Stimulated activated CD8-positive, alpha-beta memory T cell treated with anti-CD3 and anti-CD28 coated beads, Interleukin-2, amount 100 ng/mL, for 48 hours (primary cell): ENCODE measurements at regions not wholly inside any gene's neighbourhood (a gene's known extent, or its start where the extent isn't known, plus 50 kb on each side); places are given as distances from the start of the nearest gene placed in this dataset.

Experiments used
- DNase-seq, 2 donors: peaks; one replicate each; pipeline ENCODE4 v3.0.0-alpha.2; 2020; ENCODE audit warnings: low read depth in 2 of 2

DNA sequence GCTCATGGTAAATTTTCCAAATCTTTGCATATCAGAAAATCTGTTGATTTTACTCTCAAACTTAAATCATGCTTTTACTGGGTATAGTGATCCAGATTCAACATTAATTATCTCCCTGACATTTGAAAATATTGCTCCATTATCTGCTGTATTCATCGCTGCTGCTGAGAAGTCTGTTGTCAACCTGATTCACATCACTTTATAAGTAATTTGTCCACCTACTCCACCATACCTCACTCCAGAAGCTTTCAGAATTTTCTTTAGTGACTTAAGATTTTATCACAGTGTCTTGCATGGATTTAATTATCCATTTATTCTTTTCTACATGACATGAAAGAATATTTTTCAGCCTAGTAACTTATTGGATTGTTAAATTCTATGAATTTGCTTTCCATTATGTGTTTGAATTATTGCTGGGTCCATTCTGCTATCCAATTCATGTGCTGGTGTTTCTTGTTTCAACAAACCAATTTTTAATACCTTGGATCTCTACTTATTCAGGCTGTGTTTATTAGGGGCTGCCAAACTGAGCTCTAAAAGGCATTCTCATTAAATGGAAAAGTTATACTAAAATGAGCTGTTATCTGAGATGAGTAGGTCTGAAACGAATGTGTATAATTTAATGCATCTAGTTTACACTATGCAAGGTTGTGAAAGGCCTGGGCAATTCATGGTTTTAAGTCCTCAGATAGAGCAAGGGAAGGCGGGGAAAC lies 519.3 kb upstream of the CDH11 start:
- DNase-seq: no peak

DNA sequence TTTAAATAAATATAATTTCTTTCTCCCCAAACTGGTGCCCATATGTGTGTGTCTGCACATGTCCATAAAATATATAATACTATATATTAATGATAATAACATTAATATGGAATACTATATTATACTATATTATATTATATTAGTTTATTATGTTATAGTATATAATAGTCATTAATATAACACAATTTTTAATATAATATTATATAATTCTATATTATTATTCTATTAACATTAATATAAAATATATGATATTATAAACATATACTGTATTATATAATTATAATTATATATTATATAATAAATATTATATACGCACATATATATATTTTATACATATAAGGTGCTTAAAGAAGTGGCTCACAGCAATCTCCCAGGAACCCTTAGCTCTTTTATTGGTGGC lies 513.0 kb upstream of the CDH11 start:
- no peak for DNase-seq

DNA sequence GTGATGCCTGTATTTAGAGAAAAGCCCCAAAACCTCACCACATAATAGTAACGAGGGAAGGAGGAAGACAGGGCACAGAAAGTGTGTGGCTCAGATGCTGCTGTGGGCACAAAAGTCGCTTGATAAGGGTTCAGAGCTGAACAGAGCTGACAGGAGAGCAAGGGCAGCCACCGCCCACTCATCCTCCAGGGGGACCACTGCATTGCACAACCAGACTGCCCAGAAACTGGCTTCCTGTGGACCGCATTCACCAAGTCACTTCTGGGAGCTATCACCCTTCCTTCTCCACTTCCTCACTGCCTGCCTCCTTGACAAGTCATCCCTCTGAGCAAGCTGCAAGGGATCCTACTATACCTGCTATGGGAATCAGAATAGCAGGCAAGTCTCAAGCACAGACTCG lies 512.4 kb upstream of the CDH11 start:
- no peak for DNase-seq

DNA sequence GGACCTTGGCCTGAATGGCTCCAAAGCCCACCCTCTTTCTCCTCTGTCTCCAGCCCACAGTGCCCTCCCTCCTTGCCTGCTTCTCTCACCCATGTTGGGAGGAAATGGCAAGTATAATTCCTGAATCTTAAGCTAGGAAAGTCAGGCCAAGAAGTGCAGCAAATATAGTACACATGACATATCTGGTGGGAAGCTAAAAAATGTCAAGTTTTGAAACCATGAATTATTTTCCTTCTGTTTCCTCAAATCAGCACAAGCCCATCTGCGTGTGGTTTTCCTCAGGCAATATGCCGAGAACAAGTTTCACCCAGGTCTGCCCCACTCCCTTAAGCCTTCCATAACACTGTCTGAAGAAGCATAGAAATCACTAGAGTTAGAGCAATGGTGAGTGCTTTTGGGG lies 502.8 kb upstream of the CDH11 start:
- no peak for DNase-seq

DNA sequence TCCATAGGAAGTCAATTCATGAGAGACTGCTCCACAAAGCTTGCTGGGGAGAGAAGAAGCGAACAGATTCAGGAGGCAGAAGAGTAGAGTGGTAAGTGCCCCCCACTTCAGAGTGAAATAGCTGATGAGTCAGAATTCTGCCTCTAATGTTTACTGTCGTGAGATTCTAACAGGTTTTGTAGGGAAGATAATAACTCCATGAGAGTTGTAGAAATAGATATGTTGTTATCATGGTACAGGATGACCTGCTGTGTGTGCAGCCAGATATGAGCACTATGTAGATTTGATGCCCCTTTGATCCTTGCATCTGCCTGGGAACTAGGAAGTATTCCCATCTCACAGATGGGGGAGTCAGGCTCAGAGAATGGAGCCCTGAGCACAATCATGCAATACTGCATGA lies 502.4 kb upstream of the CDH11 start:
- no peak for DNase-seq

DNA sequence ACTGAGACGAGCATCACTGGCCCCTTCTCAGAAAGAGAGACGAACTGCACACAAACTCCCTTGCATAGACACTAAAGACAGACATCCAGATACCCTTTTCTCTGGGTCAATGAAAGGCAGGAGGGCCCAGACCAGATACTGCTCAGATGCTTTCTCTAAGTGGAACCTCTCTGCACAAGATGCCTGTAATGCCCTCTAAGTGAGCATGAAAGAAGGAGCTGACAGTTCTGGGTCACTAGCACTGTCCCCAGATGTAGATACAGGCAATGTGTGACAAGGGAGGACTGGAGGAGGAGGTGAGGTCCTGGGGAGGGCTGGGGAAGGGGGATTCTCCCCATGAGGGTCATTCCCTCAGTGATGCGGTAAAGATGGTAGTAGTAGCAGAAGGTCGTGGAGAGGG lies 501.0 kb upstream of the CDH11 start:
- no peak for DNase-seq

DNA sequence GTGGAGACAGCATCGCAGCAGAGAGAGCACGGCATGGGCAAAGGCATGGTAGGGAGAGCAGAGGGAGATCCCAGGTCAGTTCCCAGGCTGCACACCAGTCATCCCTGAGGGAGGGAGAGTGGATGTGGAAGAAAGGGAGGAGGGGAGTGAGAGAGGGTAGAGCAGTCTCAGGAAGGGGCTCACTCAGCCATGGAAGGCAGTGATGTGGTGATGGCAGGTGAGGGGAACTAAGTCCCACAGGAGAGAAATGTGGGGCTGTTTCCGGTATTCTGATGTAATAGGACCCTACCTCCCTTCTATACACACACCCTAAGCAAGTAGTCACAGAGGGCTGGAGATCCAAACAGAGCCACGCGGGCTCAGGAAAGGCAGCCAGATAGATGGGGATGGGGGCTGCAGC lies 500.3 kb upstream of the CDH11 start:
- no peak for DNase-seq

DNA sequence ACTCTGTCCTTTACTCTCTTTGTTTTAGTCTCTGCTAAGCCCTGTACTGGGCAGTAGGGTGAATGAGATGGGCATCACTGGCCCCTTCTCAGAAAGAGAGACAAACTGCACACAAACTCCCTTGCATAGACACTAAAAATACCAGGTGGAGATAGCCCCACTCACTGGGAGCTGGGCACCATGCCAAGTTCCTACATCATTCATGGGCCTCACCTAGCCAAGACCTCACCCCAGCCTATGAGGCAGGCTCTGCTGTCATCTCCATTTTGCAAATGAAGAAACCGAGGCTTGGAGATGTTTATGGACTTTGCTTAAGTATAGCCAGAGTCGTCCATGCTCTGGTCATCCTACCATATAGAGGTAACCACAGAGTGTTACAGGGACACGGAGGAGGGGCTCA lies 499.8 kb upstream of the CDH11 start:
- no peak for DNase-seq

DNA sequence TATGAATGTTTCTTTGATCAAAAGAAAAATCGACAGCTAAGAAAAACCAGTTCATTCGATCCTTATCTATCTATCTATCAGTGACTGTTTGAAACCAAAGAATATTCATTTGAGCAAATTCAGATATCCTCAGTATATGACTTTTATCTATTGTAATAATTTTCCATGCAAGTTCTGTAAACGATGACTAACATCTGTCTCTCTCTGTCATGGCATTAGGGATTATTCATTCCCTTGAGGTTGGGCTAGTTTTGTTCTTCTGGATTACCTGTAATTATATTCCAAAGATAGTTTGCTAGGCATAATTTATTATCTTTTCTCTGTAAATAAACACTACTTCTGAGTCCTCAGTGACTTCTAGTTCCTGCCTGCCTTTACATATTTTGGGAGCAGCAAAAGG lies 497.7 kb upstream of the CDH11 start:
- DNase-seq: no peak

DNA sequence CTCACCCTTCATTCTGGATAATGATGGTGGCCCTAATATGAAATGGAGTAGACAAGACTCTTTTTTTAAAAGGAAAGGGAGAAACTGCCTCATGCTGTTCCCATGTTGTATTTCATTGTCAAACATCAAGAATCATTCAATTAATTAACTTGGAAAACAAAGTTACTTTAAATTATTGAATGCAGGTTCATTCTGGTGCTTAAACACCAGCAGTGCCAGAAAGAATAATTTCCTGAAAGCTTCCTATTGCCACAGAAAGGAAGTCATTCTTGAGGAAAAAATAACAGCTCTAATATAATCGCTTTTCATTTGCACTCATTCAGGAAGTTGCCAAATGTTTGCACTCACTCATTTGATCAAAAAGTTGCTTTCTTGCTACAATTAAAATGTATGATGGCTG lies 497.1 kb upstream of the CDH11 start:
- no peak for DNase-seq

DNA sequence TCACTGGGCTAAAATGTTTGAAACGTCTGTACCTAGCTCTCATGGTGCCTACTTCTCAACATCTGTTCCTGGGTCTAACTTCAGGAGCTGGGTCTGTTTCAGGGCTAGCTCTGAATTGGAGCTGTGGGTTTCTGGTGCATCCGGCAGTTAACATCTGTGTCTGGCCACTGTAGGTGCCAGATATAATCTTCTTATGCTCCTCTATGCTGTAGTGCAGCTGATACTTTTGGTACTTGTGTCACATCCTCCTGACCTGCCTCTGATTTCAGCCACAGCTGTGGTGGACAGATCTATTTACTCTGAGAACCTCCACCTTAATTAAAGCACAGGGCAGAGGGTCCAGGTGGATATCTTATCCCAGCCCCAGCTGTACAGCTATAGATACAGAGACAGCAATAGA lies 496.5 kb upstream of the CDH11 start:
- no peak for DNase-seq

DNA sequence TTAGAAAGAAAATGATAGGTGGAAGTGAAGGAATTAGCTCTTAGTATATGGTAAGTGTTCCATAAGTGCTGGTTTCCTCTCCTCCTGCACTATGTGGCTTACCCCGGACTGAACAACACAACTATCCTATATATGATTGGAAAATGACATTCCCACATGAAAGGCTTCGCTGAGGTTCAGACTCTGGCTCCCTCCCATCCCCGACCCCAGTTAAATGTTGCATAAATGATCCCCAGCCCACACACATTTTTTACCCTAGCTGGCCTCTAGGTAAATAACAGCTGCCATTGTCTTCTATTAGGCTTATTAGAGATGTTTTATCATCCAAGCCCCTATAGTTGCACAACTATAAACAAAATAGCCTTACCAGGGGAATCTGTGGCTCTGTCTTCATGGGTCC lies 495.6 kb upstream of the CDH11 start:
- DNase-seq: no peak

DNA sequence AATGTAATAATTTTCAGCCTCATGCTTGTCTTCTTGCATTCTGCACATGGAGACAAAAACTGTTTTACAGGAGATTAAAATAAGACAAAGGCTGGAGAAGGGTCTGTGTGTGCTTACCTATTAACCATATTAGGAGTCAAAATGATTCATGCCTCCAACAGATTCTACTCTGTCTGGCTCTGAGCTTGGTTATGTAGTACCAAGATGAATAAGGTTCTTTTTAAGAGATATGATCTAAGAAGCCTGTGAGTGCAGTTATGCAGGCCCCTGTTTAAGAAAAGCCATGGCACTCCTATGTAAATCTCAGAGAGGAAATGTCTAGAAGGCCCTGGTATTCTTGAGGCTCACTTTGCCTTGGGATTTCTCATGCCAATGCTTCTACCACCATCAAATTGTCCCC lies 486.6 kb upstream of the CDH11 start:
- no peak for DNase-seq

DNA sequence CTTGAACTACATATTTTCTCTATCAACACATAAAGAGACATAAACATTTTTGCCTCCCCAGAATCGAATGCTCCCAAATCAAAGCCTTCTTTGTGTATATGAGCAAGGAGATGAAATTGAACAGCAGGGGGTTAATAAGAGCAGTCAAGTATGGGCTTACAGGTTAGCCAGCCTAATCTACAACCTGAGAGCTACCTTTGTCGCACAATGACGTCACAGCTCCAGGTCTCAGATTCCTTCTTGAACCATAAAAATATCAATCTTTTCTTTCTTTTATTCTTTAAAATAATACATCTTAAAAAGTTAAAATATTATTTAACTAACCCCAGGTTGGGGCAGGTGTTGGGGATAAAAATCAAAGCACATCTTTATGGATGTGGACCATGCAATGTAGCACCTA lies 482.9 kb upstream of the CDH11 start:
- no peak for DNase-seq

DNA sequence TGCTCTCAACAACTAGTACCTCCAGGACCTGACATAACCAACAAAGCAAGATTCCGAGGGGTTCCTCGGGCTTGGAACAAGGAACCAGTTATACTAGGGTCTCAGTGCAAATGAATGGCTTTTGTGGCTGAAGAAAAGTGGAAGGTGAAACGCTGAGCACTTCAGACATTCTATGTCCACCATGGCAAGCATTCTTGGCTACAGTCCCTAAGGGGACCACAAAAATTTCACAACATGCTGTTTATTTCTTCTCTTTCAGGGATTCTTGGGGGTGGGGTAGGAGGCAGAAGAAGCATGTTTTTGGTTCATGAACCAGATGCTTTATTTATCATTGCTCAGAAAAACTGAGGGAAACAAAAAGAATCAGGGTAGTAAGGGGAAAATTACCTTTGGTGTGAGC lies 479.9 kb upstream of the CDH11 start:
- no peak for DNase-seq

DNA sequence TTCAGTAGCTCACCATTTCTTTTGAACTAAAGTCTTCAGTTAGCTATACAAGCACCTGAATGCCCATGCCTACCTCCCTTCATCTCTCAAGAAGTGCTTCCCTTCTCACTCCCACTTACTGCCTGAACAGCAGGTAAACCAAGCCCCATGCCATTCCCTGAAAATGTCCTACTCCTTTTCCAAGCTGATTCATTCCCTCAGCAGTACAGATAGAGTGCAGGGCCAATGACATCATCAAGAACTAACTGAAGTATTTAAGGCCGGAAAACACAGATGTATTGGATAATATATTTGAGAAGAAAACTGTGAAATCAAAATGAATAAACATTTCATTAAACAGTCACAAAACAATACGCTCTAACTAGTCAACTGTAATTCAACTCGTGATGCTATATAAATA lies 478.8 kb upstream of the CDH11 start:
- DNase-seq: no peak

DNA sequence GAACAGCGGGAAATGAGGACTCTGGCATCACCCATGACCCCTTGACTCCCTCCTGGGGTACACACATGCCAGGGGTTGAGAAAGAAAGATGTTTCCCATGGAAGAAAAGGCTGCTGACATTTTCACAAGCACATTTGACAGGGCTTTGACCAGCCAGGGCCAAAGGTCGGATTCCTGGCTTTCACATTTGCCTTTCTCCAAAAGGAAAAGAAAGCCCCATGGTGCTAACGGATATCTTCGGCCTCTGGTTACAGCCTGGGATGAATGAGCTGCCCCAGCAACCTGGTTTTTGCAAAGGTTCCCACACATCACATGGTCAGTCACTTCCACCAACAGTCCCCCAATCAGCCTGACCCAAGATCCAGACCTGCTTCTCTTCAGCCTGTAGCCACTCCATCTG lies 478.2 kb upstream of the CDH11 start:
- no peak for DNase-seq

DNA sequence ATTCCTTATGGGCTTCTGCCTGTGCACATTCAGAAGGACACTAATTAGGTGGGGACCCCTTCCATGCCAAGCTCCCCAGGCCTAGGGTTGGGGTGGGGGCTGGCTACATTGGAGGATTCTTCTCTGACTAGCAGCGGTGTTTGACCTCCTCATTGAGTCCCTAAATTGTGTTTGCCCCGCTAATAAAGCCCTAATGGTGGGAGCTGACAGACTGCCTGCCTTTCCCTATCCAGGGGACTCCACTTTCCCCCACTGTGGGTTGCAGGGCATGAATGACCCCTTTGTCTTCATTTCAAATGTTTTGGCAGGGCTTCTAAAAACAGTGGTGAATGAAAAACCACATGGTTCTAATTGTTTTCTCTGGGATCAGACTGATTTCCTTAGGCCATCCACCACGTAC lies 476.8 kb upstream of the CDH11 start:
- DNase-seq: no peak

DNA sequence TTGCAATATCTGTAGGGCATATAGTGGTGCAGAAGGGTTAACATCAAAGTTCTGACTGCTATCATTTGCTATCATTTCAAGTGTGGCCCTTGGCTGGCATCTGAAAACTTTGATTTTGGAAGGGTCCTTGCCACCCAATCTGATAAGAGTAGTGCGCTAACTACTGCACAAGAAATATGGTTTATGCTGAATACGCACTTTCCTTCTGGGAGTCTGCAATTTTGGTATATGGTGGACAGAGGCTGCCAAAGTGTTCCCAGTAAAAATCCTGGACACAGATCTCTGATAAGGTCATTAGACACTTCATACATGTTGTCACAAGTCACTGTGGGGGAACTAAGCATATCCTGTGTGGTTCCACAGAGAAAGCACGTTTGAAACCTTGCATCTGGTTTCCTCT lies 461.6 kb upstream of the CDH11 start:
- DNase-seq: no peak

DNA sequence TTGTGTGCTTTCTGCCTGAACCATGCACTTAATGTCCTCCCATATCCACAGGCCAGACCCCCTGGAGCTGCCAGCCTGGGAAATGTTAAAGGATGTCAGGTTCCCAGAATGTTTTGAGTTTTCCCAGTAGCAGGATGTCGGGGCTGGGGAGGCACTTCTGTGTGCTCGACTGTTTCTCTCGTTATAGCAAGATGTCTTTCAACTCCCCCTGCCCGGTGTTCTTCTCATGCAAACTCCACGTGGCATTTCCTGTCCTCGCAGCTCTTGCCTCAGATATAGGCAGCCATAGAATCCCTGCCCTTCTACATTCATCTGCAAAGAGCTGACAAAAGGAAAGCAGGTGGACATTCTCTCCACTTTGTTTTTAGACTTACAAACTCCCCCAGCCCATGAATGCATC lies 457.2 kb upstream of the CDH11 start:
- no peak for DNase-seq

DNA sequence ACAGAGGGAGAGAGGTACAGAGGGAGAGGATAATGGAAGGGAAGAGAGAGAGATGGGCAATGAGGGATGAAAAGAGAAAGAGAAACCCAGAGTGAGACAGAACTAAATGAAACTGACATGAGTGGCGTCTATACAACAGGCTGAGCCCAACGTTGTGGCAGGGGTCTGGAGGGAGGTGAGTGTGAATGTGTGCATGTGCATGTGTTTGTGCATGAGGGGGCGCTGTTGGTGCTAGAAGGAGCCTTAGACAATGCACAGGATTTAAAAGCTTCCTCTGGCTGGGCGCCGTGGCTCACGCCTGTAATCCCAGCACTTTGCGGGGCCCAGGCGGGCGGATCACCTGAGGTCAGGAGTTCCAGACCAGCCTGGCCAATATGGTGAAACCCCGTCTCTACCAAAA lies 454.8 kb upstream of the CDH11 start:
- no peak for DNase-seq

DNA sequence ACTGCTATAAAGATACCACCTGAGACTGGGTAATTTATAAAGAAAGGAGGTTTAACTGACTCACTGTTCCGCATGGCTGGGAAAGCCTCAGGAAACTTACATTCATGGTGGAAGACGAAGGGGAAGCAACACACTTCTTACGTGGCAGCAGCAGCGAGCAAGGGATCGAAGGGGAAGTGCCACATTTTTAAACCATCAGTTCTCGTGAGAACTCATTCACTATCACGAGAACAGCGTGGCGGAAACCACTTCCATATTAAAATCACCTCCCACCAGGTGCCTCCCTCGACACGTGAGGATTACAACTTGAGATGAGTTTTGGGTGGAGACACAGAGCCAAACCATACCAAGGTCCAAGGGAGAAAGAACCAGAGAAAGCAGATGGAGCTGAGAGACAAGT lies 454.3 kb upstream of the CDH11 start:
- no peak for DNase-seq

DNA sequence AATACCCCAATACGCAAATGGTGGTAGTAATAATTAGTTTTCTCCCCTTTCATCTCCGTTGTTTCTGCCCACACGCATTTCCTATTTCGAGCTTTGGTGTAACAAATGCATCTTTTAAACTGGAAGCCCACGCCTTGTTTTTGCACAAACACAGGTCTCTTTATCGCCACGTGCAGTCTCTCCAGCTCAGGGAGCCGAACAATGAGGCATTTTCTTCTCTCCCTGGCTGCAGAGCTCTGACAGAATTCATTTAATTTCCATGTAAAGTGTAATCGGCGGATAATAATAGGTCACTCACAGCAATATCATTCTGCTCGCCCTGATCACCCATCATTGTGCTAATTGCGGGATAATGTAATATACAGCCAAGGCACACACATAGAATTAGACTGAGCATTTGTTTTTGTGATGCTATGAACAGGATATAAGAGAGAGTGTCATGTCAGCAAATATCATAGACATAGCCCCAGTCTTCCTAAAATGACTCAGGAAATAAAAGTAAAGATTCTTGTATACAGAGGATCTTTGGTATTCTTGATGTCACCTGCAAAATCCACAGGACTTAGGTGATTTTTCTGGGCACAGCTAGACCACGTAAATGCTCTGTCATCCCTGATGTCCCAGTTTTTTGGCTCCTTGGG lies 452.6 kb upstream of the CDH11 start:
- no peak for DNase-seq

DNA sequence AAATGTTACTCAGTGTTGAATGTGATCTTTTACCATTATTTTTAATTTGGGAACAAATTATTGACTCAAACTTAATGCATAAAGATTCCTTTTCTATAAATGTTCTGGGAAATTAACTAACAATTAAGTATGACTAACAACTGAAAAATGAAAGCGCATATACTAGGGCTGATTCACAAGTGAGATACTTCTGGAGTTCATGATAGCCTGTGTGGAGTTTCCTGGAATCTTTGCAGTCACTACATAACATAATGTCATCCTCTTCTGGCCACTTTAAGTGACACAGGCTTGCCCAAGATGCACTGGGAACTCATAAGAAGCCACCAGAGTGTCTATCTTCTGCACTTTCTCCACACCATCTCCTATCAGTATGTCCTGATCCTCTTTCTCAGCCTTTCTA lies 450.3 kb upstream of the CDH11 start:
- no peak for DNase-seq
